CMK (cell line): ENCODE measurements at regions not wholly inside any gene's neighbourhood (a gene's known extent, or its start where the extent isn't known, plus 50 kb on each side); places are given as distances from the start of the nearest gene placed in this dataset.

Source experiments
- DNase-seq: peaks from one replicate; pipeline ENCODE4 v3.0.0-alpha.2; 2010; ENCODE audit warnings: low read depth

- DNase-seq = no peak
These were observed 597.9 kb upstream of the KIRREL3 start for GRCh38 chr11:127598476-127598875.

DNA sequence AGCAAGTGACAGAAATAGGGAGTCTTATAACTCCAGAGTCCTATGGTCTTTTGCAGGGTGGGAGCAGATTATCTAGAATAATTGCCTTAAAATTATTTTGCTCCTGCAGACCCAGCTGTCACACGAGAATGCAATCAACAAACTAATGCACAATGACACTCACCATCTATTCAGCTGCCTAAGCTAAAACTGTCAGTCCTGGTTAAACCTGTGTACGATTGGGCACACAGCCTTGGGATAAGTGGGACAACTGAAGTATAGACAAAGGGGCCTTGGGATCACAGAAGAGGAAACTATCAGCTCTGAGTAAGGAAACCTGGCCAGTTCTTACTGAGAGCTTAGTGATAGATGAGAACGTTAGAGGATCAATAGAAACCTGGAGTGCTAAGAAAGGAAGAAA lies 595.9 kb upstream of the KIRREL3 start:
- DNase-seq = no peak

GRCh38 chr11:127592371-127592770 lies 591.8 kb upstream of the KIRREL3 start:
- no peak for DNase-seq

DNA sequence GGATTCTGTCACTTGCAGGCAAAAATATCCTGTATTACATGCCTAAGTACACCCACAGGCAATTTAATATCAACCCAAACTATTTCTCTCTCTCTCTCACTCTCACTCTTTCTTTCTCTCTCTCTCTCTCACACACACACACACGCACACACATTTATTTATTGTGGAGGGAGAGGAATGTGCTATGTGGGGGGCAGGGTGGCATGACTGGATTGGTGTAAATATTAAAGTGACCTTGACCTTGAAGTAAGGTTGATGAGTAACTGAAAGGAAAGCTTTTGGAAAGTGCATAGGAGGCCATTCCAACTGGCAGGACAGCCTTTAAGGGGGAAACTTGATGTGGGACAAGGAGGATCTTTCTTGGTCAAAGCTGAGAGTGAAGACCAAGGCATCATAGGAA lies 589.7 kb upstream of the KIRREL3 start:
- DNase-seq = no peak

- no peak for DNase-seq
These were observed 587.9 kb upstream of the KIRREL3 start for GRCh38 chr11:127588431-127588830.

DNA sequence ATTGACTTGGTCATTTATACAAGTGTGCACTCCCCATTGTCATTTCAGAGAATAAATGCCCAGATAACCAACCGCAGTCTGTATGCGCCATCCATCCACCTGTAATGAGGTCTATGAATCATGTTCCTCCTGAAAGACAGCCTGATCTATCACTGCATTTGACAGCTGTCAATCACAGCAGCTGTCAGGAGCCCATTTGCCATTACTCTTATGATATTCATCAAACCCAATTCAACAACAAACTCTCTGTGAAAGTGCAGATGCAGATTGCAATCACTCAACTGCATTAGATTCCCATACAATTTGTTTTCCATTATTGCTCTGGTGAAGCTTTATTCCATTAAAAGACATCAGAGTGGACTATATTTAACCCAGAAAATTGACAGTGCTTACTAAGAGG lies 586.9 kb upstream of the KIRREL3 start:
- no peak for DNase-seq

- DNase-seq = no peak
These were observed 575.6 kb upstream of the KIRREL3 start for GRCh38 chr11:127576210-127576609.

- no peak for DNase-seq
These were observed 573.9 kb upstream of the KIRREL3 start for GRCh38 chr11:127574478-127574877.

- DNase-seq = no peak
These were observed 568.3 kb upstream of the KIRREL3 start for GRCh38 chr11:127568891-127569290.

- DNase-seq = no peak
These were observed 566.8 kb upstream of the KIRREL3 start for GRCh38 chr11:127567237-127567932.

GRCh38 chr11:127564810-127565209 lies 564.2 kb upstream of the KIRREL3 start:
- no peak for DNase-seq

- no peak for DNase-seq
These were observed 559.4 kb upstream of the KIRREL3 start for GRCh38 chr11:127559978-127560377.

DNA sequence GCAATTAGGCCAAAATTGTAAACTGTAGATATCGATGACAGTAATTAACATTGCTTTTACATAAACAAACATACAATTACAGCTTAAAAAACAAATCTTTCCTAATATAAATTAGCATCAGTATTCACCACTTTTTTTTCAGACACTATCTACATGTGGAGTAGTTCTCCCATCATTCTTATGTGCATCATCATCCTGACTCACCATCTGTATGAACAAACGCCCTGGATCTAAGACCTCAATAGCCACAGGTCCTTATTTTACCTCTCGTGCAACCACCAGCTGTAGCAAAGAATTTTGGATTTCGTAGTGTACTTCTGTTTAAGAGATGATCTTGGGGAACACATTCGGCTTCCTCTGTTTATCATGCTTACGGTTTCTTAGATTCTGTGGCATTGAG lies 551.9 kb upstream of the KIRREL3 start:
- no peak for DNase-seq

- DNase-seq = no peak
These were observed 530.6 kb upstream of the KIRREL3 start for GRCh38 chr11:127531167-127531566.

GRCh38 chr11:127528297-127528696 lies 527.7 kb upstream of the KIRREL3 start:
- no peak for DNase-seq

DNA sequence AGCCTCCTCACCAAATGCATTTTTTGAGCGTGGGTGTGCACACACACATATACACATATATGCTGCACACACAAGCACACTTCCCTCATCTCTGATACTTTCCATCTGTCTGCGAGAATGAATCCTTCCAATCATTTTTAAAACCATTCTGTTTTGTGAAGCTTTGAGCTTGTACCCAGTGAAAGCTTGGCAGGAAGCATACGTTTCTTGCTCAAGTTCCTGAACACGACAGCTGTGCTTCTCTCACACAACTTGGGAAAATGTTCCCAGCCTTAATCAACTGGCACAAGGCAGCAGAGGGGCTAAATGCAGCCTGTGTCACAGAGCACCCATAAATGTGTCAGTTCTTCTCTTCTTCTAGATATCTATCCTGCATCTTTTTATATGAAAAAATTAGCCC lies 524.0 kb upstream of the KIRREL3 start:
- no peak for DNase-seq

GRCh38 chr11:127521413-127521812 lies 520.8 kb upstream of the KIRREL3 start:
- DNase-seq = no peak

- DNase-seq = no peak
These were observed 507.3 kb upstream of the KIRREL3 start for GRCh38 chr11:127507851-127508250.

DNA sequence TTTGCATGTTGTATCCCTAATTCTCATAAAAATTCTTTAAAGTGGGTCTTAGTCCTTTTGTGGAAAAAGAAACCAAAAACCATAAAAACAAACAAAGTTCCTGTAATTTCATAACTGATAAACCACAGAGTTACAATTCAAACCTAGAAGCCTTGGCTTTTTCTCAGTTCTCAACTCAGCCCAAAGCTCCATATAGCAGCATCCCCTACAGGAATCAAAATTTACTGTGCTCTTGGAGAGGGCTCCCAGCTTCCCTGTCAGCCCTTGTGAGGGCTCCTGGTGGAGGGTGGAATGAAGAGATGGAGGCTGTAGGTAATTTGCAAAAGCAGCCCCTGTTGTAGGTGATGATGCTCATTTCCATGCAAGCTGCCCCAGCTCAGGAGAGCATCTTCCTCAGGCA lies 506.1 kb upstream of the KIRREL3 start:
- no peak for DNase-seq

GRCh38 chr11:127506126-127506525 lies 505.6 kb upstream of the KIRREL3 start:
- no peak for DNase-seq

DNA sequence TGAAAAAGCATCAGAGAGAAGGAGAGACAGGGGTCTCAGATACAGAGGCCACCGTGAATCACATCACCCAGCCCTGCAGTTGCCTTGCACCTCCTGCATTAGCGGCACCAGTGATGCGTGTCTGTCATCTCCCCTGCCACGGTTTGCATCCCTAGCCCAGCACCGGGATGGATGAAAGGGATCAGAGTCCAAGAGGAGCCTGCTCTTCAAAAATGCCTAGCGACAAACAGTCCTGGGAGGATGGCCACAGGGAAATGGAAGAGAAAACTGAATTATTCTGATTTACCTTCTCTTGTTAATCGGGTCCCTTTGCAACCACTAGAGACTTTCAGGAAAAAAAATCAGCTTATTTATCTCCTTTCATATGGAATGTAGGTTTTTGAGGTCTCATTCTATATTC lies 495.6 kb upstream of the KIRREL3 start:
- DNase-seq = no peak

- no peak for DNase-seq
These were observed 492.9 kb upstream of the KIRREL3 start for GRCh38 chr11:127493330-127494022.

- DNase-seq = no peak
These were observed 491.5 kb upstream of the KIRREL3 start for GRCh38 chr11:127492029-127492428.

GRCh38 chr11:127491589-127491988 lies 491.0 kb upstream of the KIRREL3 start:
- DNase-seq = no peak
